OCI-LY1 (cell line): ENCODE measurements at regions not wholly inside any gene's neighbourhood (a gene's known extent, or its start where the extent isn't known, plus 50 kb on each side); places are given as distances from the start of the nearest gene placed in this dataset.

Experiments used
- H2AFZ ChIP-seq: fragments of 200-600 bp; sonication (generic), shearing (Covaris generic); 2 replicates; pipeline ENCODE4 v1.6.0; 2014; ENCODE audit warnings: antibody characterized with exemption, mild to moderate bottlenecking, low read length
- H3F3A ChIP-seq: fragments of 200-600 bp; sonication (generic), shearing (Covaris generic); 2 replicates; pipeline ENCODE4 v1.6.0; 2014; ENCODE audit warnings: mild to moderate bottlenecking, antibody characterized with exemption, low read length, moderate library complexity; ENCODE audit not compliant: insufficient read depth
- H3K27ac ChIP-seq: fragments of 200-600 bp; sonication (generic); 2 replicates; pipeline ENCODE4 v1.5.1; 2014; ENCODE audit warnings: low read length, mixed run types, mild to moderate bottlenecking, low read depth; ENCODE audit not compliant: poor library complexity, severe bottlenecking
- H3K27me3 ChIP-seq: fragments of 200-600 bp; sonication (generic); 2 replicates; pipeline ENCODE4 v1.6.0; 2014; ENCODE audit warnings: antibody characterized with exemption, mild to moderate bottlenecking, low read length, moderate library complexity; ENCODE audit not compliant: insufficient read depth
- H3K36me3 ChIP-seq: fragments of 200-600 bp; sonication (generic); 2 replicates; pipeline ENCODE4 v1.6.1; 2014; ENCODE audit warnings: mild to moderate bottlenecking, antibody characterized with exemption, low read length, moderate library complexity, mixed read lengths; ENCODE audit not compliant: insufficient read depth
- H3K4me1 ChIP-seq: fragments of 200-600 bp; sonication (generic); 2 replicates; pipeline ENCODE4 v1.5.1; 2014; ENCODE audit warnings: mild to moderate bottlenecking, low read length, moderate library complexity; ENCODE audit not compliant: insufficient read depth, severe bottlenecking
- H3K4me2 ChIP-seq: fragments of 200-600 bp; sonication (generic), shearing (Covaris generic); 2 replicates; pipeline ENCODE4 v1.6.1; 2014; ENCODE audit warnings: low read length
- H3K4me3 ChIP-seq: fragments of 200-600 bp; sonication (generic); 2 replicates; pipeline ENCODE4 v1.5.1; 2014; ENCODE audit warnings: low read length, low read depth, mild to moderate bottlenecking, mixed read lengths; ENCODE audit not compliant: poor library complexity, severe bottlenecking
- H3K79me2 ChIP-seq: fragments of 200-600 bp; shearing (Covaris generic); 2 replicates; pipeline ENCODE4 v1.6.1; 2016; ENCODE audit warnings: mixed run types, low read length, mixed read lengths; ENCODE audit not compliant: insufficient read depth
- H3K9ac ChIP-seq: fragments of 200-600 bp; sonication (generic), shearing (Covaris generic); 2 replicates; pipeline ENCODE4 v1.6.1; 2014; ENCODE audit warnings: mild to moderate bottlenecking, low read length, mixed read lengths
- H3K9me2 ChIP-seq: fragments of 200-600 bp; sonication (generic), shearing (Covaris generic); 2 replicates; pipeline ENCODE4 v1.6.1; 2014; ENCODE audit warnings: low read depth, mild to moderate bottlenecking, low read length, mixed read lengths
- H3K9me3 ChIP-seq: fragments of 200-600 bp; shearing (Covaris generic); 2 replicates; pipeline ENCODE4 v1.6.1; 2014; ENCODE audit warnings: low read length, mixed read lengths
- H4K20me1 ChIP-seq: fragments of 200-600 bp; sonication (generic), shearing (Covaris generic); 2 replicates; pipeline ENCODE4 v1.6.0; 2016; ENCODE audit warnings: mild to moderate bottlenecking, low read length; ENCODE audit not compliant: insufficient read depth
- EZH2 ChIP-seq: fragments of 200-600 bp; sonication (generic), shearing (Covaris generic); IDR thresholded peaks from 2 replicates; pipeline ENCODE4 v1.8.0; 2017; ENCODE audit warnings: borderline replicate concordance, mixed run types, mild to moderate bottlenecking, antibody characterized with exemption, low read length, moderate library complexity, mixed read lengths
- TF ChIP-seq, protein P1 (sequence below): fragments of 200-600 bp; sonication (generic), shearing (Covaris generic); IDR thresholded peaks from 2 replicates; pipeline ENCODE4 v1.5.1; 2017; ENCODE audit warnings: mild to moderate bottlenecking, antibody characterized with exemption, low read length, moderate library complexity, mixed read lengths

DNA sequence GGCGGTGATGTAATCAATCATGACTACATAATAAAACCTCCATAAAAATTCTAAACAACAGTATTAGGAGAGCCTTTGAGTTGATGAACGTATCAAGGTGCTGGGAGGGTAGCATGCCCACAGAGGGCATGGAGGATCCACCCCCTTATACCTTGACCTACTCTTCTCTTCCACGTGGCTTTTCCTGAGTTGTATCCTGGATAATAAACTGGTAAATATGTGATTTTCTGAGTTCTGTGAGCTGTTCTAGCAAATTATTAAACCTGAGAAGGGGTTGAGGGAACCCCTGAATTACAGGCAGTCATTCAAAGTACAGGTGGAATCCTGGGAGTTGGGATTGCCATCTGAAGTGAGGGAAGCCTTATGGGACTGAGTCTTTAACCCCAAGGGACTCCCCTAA lies 446.9 kb downstream of the DYNC2H1 start:
- no peaks in the 10 kb centered on the region for H4K20me1 ChIP-seq

DNA sequence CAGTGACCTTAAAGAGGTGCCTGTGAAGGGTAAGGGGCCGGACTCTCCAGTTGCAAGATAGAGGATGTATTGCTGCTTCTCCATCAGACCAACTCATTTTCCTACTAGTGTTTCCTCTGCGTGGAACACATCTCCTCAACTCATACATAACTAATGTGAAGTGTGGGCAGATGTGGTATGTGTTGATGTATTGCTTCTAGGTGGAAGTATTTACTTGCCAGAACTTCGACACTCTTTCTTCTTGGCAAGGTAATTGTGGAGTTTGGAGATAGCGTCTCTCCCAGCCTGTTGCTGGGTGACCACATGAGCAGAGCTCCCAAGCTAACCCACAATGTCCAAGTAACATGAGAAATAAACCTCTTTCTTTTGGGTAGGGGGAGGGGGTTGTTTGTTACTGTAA lies 456.9 kb downstream of the DYNC2H1 start:
- H3K9me3 ChIP-seq, result no peaks in the 10 kb centered on the region
- no peaks in the 10 kb centered on the region for H3K27me3 ChIP-seq
- H3K9ac ChIP-seq, result no peak overlapping the region
- H3K27ac ChIP-seq, result no peak overlapping the region
- no peaks in the 10 kb centered on the region for H3F3A ChIP-seq
- no peak overlapping the region for H2AFZ ChIP-seq
- H3K36me3 ChIP-seq, result no peaks in the 10 kb centered on the region
- H3K4me2 ChIP-seq, result no peak overlapping the region
- no peaks in the 10 kb centered on the region for H3K79me2 ChIP-seq
- no peak overlapping the region for H3K4me3 ChIP-seq
- H3K4me1 ChIP-seq, result no peaks in the 10 kb centered on the region
- no peak for TF ChIP-seq EZH2
- H4K20me1 ChIP-seq, result no peaks in the 10 kb centered on the region
- no peaks in the 10 kb centered on the region for H3K9me2 ChIP-seq

More for the DNA sequence above, 446.9 kb downstream of the DYNC2H1 start:
- Histone ChIP-seq H3K9me2 (no peaks in the 10 kb centered on the region), H3K9ac (no peak overlapping the region), H3K36me3 (no peaks in the 10 kb centered on the region), H2AFZ (no peak overlapping the region), H3K4me1 (no peaks in the 10 kb centered on the region), H3F3A (no peaks in the 10 kb centered on the region), H3K4me2 (no peak overlapping the region), H3K4me3 (no peak overlapping the region), H3K27me3 (no peaks in the 10 kb centered on the region), H3K79me2 (no peaks in the 10 kb centered on the region), H3K9me3 (no peaks in the 10 kb centered on the region), H3K27ac (no peak overlapping the region)
- TF ChIP-seq, protein P1, sequence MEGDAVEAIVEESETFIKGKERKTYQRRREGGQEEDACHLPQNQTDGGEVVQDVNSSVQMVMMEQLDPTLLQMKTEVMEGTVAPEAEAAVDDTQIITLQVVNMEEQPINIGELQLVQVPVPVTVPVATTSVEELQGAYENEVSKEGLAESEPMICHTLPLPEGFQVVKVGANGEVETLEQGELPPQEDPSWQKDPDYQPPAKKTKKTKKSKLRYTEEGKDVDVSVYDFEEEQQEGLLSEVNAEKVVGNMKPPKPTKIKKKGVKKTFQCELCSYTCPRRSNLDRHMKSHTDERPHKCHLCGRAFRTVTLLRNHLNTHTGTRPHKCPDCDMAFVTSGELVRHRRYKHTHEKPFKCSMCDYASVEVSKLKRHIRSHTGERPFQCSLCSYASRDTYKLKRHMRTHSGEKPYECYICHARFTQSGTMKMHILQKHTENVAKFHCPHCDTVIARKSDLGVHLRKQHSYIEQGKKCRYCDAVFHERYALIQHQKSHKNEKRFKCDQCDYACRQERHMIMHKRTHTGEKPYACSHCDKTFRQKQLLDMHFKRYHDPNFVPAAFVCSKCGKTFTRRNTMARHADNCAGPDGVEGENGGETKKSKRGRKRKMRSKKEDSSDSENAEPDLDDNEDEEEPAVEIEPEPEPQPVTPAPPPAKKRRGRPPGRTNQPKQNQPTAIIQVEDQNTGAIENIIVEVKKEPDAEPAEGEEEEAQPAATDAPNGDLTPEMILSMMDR, result no peak
- no peak for TF ChIP-seq EZH2

DNA sequence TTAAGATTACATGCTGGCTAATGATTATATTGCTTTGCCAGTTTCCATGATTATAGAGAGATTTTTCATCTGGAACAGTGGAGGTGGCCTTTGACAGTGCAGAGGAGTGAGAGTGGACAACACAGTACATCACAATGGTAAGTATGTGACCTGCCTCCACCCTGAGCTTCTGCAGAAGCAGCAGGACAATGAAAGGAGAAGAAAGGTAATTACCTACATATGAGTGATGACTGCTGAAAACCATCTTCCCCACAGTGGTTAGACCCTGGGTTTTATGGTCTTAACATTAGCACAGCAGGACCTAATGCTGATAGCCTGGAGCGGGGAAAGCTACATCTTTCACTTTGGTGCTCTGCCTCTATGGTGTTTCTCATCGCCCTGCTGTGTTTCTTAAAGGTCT lies 454.7 kb upstream of the DDI1 start:
- Histone ChIP-seq H3K4me3 (no peak overlapping the region), H3K4me2 (no peak overlapping the region), H3K4me1 (no peaks in the 10 kb centered on the region), H3F3A (no peaks in the 10 kb centered on the region), H3K27ac (no peak overlapping the region), H2AFZ (no peak overlapping the region), H3K9ac (no peak overlapping the region), H4K20me1 (no peaks in the 10 kb centered on the region), H3K36me3 (no peaks in the 10 kb centered on the region), H3K9me3 (no peaks in the 10 kb centered on the region), H3K27me3 (no peaks in the 10 kb centered on the region), H3K9me2 (no peaks in the 10 kb centered on the region), H3K79me2 (no peaks in the 10 kb centered on the region)
- no peak for TF ChIP-seq EZH2
- TF ChIP-seq, protein P1, result no peak

DNA sequence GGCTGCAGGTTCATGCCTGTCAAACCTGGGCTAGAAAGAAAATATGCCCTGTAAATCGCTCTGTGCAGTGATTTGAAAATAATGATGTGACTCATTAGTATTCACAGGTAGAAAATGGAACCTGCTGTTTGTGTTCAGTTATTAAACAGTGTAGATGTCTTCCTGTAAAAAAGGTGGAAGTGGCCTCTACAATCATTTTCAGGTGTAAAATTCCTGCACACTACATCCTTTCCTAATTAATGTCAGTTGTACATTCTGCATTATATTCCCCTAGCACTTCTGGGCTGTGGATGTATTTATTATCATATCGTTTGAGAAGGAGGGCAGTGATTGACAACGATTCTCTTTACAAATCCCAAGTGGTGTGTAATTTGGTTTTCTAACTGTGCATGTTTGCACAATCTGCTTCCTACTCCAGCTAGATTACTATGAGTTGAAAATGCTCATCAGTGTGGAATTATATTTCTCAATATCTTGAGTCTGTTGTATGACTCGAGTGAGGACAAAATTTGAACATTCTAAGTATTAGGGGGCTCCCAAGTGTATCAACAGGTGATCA lies 454.0 kb upstream of the DDI1 start:
- H3K9me3 ChIP-seq, result no peaks in the 10 kb centered on the region
- no peaks in the 10 kb centered on the region for H4K20me1 ChIP-seq
- no peak overlapping the region for H3K4me3 ChIP-seq
- H2AFZ ChIP-seq, result no peak overlapping the region
- no peaks in the 10 kb centered on the region for H3K4me1 ChIP-seq
- no peaks in the 10 kb centered on the region for H3K79me2 ChIP-seq
- H3F3A ChIP-seq, result no peaks in the 10 kb centered on the region
- H3K4me2 ChIP-seq, result no peak overlapping the region
- H3K36me3 ChIP-seq, result no peaks in the 10 kb centered on the region
- no peak overlapping the region for H3K27ac ChIP-seq
- no peaks in the 10 kb centered on the region for H3K9me2 ChIP-seq
- no peaks in the 10 kb centered on the region for H3K27me3 ChIP-seq
- H3K9ac ChIP-seq, result no peak overlapping the region
- TF ChIP-seq, protein P1, result no peak
- TF ChIP-seq EZH2, result no peak
